Upper lobe of left lung (tissue), 6 donors: ENCODE measurements at regions not wholly inside any gene's neighbourhood (a gene's known extent, or its start where the extent isn't known, plus 50 kb on each side); places are given as distances from the start of the nearest gene placed in this dataset.

ENCODE experiments used
- ATAC-seq, 2 donors: fragments of 200-7000 bp; cut with Tn5 transposase; one replicate each; pipeline ENCODE4 v1.9.1; 2022; ENCODE audit warnings: mild to moderate bottlenecking in 2 of 2, moderate library complexity in 2 of 2; ENCODE audit not compliant: low FRiP score in 2 of 2
- DNase-seq, 2 donors: peaks; one replicate each; pipeline ENCODE4 v3.0.0-alpha.2; 2019 to 2020
- H3K27ac ChIP-seq, 4 donors: fragments of 200-600 bp; sonication (generic); one replicate each; pipeline ENCODE4 v1.5.1; 2016 to 2019
- H3K27me3 ChIP-seq, 4 donors: fragments of 200-600 bp; sonication (generic); one replicate each; pipeline ENCODE4 v1.5.1; 2017 to 2019
- H3K36me3 ChIP-seq, 4 donors: fragments of 200-600 bp; sonication (generic); one replicate each; pipeline ENCODE4 v1.5.1; 2016 to 2019
- H3K4me1 ChIP-seq, 4 donors: fragments of 200-600 bp; sonication (generic); one replicate each; pipeline ENCODE4 v1.5.1; 2018 to 2019
- H3K4me3 ChIP-seq, 4 donors: fragments of 200-600 bp; sonication (generic); one replicate each; pipeline ENCODE4 v1.5.1; 2017 to 2019; ENCODE audit warnings: mild to moderate bottlenecking in 2 of 4, moderate library complexity in 1 of 4
- H3K9me3 ChIP-seq, 4 donors: fragments of 200-600 bp; sonication (generic); one replicate each; pipeline ENCODE4 v1.5.1; 2018 to 2019
- EP300 ChIP-seq, 4 donors: sonication (generic); formaldehyde crosslinking; IDR thresholded peaks; one replicate each; pipeline ENCODE4 v1.5.1; 2017; ENCODE audit warnings: antibody characterized with exemption in 4 of 4, control low read depth in 2 of 4
- POLR2A ChIP-seq, 4 donors: fragments of 450-650 bp; IDR thresholded peaks; one replicate each; pipeline ENCODE4 v1.5.1; 2016 to 2017; ENCODE audit warnings: antibody characterized with exemption in 4 of 4, mild to moderate bottlenecking in 2 of 4
- POLR2AphosphoS5 ChIP-seq, 2 donors: sonication (generic); formaldehyde crosslinking; IDR thresholded peaks; one replicate each; pipeline ENCODE4 v1.5.1; 2017; ENCODE audit warnings: antibody characterized with exemption in 2 of 2
- WGBS, 2 donors: methylation state at CpG; one replicate each; pipeline ENCODE4 v1.1.5; 2017 to 2018; 5-methylcytosine and 5-hydroxymethylcytosine counted together
- TF ChIP-seq, protein P1 (sequence below), 6 experiments: fragments of 450-650 bp in 4 of 6; fragments of 200-600 bp in 2 of 6; sonication (generic) in 2 of 6; IDR thresholded peaks; one replicate each; pipeline ENCODE4 v1.5.1; 2016 to 2019; ENCODE audit warnings: antibody characterized with exemption in 6 of 6
- donor health status: DM: no; HTN: no; CAD: no; lungs with moderate emphysema.
- donor health status: DM: no; HTN: yes; CAD: no; lungs with severe emphysema.

DNA sequence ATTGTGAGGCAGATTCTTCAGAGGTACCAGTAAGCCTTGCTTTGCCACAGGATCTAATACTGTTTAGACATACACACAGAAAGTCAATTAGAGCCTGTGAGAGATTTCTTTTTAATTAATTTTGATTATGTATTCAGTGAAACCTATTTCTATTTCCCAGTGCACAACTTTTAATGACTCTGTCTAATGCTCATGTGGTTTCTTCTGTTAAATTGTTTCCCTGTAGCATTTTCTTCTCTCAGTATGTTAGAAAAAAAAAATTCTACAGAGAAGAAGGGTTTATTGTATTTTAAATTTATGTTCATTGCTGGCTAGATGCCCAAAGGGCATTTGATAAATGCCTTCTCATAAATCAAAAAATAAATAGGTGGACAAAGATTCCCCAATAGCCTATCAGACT, 293.7 kb downstream of the C6orf118 start:
- no peak overlapping the region for H3K27ac ChIP-seq
- H3K4me1 ChIP-seq, result no peaks in the 10 kb centered on the region
- DNase-seq (no peak), ATAC-seq (no peak)
- H3K4me3 ChIP-seq, result no peak overlapping the region
- H3K27me3 ChIP-seq, result no peaks in the 10 kb centered on the region
- no peak for TF ChIP-seq EP300 (IDR thresholded peaks at IDR 0.05)
- TF ChIP-seq POLR2A (IDR thresholded peaks at IDR 0.05), result no peak
- TF ChIP-seq, protein P1, sequence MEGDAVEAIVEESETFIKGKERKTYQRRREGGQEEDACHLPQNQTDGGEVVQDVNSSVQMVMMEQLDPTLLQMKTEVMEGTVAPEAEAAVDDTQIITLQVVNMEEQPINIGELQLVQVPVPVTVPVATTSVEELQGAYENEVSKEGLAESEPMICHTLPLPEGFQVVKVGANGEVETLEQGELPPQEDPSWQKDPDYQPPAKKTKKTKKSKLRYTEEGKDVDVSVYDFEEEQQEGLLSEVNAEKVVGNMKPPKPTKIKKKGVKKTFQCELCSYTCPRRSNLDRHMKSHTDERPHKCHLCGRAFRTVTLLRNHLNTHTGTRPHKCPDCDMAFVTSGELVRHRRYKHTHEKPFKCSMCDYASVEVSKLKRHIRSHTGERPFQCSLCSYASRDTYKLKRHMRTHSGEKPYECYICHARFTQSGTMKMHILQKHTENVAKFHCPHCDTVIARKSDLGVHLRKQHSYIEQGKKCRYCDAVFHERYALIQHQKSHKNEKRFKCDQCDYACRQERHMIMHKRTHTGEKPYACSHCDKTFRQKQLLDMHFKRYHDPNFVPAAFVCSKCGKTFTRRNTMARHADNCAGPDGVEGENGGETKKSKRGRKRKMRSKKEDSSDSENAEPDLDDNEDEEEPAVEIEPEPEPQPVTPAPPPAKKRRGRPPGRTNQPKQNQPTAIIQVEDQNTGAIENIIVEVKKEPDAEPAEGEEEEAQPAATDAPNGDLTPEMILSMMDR (IDR thresholded peaks at IDR 0.05), result no peak
- TF ChIP-seq POLR2AphosphoS5 (IDR thresholded peaks at IDR 0.05), result no peak
- H3K9me3 ChIP-seq, result no peaks in the 10 kb centered on the region
- no peaks in the 10 kb centered on the region for H3K36me3 ChIP-seq

DNA sequence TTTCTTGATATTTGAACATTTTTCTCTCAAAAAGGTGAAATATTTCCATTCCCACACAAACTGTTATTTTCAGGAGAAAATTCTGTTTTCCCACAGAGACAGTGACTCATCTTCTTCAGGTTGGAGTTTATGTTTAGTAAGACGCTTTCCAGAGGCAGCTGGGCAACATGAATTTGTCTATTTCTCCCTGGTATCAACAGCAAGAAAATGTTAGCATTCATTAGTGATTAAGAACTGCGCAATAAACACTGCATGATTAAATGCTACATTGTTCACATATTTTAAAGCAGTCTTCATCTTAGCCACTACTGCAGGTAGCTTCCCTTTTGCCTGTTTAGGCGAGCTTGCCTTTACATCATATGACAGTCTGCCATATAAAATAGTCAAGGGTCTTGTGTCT, 295.7 kb downstream of the C6orf118 start:
- Histone ChIP-seq H3K4me1 (no peaks in the 10 kb centered on the region), H3K4me3 (no peak overlapping the region), H3K27ac (no peak overlapping the region), H3K27me3 (no peaks in the 10 kb centered on the region), H3K9me3 (no peaks in the 10 kb centered on the region), H3K36me3 (no peaks in the 10 kb centered on the region)
- ATAC-seq (no peak), DNase-seq (no peak)
- WGBS, 2 donors, result 66 to 69% methylated on average over 3 of the region's 3 CpGs
- TF ChIP-seq POLR2A (IDR thresholded peaks at IDR 0.05) (no peak), EP300 (IDR thresholded peaks at IDR 0.05) (no peak)

DNA sequence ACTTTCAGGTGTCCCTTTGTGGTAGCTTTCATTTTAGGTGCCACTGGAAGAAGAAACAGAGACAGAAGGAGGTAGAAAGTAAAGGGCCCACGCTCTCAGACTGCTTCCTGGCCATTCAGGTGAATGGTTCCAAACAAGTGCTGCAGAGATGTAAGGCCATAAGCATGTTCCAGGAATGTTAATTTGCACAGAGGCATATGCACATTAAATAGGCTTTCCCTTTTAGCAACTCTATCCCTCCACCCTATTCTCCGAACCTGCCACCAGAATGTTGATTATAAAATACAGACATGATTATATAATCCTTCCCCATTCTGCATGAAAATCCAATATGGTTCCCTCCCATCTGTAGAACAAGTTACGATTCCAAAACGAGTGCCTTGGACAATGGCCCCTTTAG, 297.2 kb downstream of the C6orf118 start:
- H3K27me3 ChIP-seq, result no peaks in the 10 kb centered on the region
- DNase-seq (no peak), ATAC-seq (no peak)
- no peak for TF ChIP-seq POLR2AphosphoS5 (IDR thresholded peaks at IDR 0.05)
- no peak for TF ChIP-seq EP300 (IDR thresholded peaks at IDR 0.05)
- TF ChIP-seq, protein P1 (IDR thresholded peaks at IDR 0.05), result no peak
- TF ChIP-seq POLR2A (IDR thresholded peaks at IDR 0.05), result no peak
- H3K36me3 ChIP-seq, result no peaks in the 10 kb centered on the region
- no peak overlapping the region for H3K4me3 ChIP-seq
- H3K4me1 ChIP-seq, result no peaks in the 10 kb centered on the region
- WGBS, 2 donors, result 77 to 84% methylated on average over 4 of the region's 4 CpGs
- no peak overlapping the region for H3K27ac ChIP-seq
- no peaks in the 10 kb centered on the region for H3K9me3 ChIP-seq

DNA sequence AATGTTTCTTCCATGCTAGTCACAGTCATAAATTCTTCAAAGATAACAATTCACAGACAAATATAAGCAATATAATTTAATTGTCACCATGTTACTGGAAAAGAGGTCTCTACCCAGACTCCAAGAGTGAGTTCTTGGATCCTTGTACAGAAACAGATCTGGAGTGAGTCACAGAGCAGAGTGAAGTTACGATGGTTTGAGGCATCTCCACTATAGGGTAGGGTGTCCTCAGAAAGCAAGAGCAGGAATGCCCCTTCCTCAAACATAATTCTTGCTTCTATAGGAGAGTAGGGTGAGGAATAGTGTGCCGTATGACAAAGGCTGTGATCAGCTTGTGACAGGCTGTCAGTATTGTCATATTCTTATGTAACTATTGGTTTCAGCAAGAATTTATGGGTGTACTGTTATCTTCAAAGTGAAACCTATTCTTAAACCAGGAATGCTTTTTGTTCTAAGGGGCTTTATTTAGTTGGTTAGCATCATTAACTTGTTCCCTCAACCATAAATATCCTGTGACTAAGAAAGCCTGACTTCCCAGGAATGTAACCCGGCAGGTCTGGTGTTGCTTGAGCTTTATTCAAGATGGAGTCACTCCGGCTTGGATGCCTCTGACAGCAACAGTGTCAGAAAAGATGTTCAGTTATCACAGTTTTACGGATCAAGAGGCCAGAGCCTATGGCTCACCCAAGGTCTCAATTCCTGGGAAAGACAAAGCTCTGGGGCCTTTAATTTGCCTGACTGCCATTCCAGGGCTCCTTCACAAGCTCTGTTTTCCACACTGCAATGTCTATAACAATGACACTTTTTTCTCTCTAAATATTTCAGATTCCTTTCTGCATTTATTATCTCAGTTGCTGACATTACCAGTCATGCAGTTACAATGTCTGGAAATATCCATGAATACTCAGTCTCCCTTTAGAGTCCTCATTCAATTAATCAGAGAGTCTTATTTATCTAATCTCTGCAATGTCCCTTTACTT, 298.6 kb downstream of the C6orf118 start:
- Histone ChIP-seq H3K27ac (no peak overlapping the region), H3K36me3 (no peaks in the 10 kb centered on the region), H3K9me3 (peaks cover 0 to 6% (median 0%) of the 10 kb centered on the region in 4 donors), H3K4me1 (no peaks in the 10 kb centered on the region), H3K4me3 (no peak overlapping the region), H3K27me3 (no peaks in the 10 kb centered on the region)
- DNase-seq (no peak), ATAC-seq (no peak)
- WGBS, 2 donors, result 77 to 79% methylated on average over 5 of the region's 5 CpGs
- TF ChIP-seq, protein P1 (IDR thresholded peaks at IDR 0.05), result no peak
- no peak for TF ChIP-seq POLR2AphosphoS5 (IDR thresholded peaks at IDR 0.05)
- no peak for TF ChIP-seq EP300 (IDR thresholded peaks at IDR 0.05)
- TF ChIP-seq POLR2A (IDR thresholded peaks at IDR 0.05), result no peak

DNA sequence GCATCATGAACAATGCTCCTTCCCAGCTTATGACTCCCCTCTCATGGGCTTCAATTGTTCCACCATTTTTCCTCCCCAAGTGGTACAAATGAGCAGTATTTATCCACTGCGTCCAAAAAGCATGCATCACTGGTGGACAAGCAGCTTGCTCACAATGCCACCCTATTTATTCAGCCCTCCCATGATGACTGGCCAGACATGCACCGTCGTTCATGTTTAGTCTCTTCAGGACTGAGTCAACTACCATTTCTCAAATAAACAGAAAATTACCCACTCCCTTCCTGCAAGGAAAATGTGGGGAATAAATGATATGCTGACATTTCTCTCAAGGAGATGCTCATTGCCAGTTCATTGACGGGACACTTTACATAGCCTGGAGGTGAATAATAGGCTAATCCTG, 300.4 kb downstream of the C6orf118 start:
- no peaks in the 10 kb centered on the region for H3K4me1 ChIP-seq
- DNase-seq (no peak), ATAC-seq (no peak)
- no peaks in the 10 kb centered on the region for H3K36me3 ChIP-seq
- H3K9me3 ChIP-seq, result peaks cover 0 to 6% (median 0%) of the 10 kb centered on the region in 4 donors
- no peak overlapping the region for H3K27ac ChIP-seq
- TF ChIP-seq, protein P1 (IDR thresholded peaks at IDR 0.05), result no peak
- no peak for TF ChIP-seq POLR2AphosphoS5 (IDR thresholded peaks at IDR 0.05)
- TF ChIP-seq EP300 (IDR thresholded peaks at IDR 0.05), result no peak
- WGBS, 2 donors, result 77 to 86% methylated on average over 4 of the region's 4 CpGs
- H3K4me3 ChIP-seq, result no peak overlapping the region
- H3K27me3 ChIP-seq, result no peaks in the 10 kb centered on the region
